NB4 (cell line): ENCODE measurements at regions not wholly inside any gene's neighbourhood (a gene's known extent, or its start where the extent isn't known, plus 50 kb on each side); places are given as distances from the start of the nearest gene placed in this dataset.

ENCODE experiments used
- DNase-seq: peaks from one replicate; pipeline ENCODE4 v3.0.0; 2010; ENCODE audit warnings: low read depth
- H3K4me3 ChIP-seq: one replicate; pipeline ENCODE4 v1.5.1; 2011; ENCODE audit warnings: mild to moderate bottlenecking, low read depth, low read length, moderate library complexity
- MYC ChIP-seq: IDR thresholded peaks from 2 replicates; pipeline ENCODE4 v1.6.1; 2011; ENCODE audit warnings: low read depth, low read length
- POLR2A ChIP-seq: IDR thresholded peaks from 2 replicates; pipeline ENCODE4 v1.6.1; 2011; ENCODE audit warnings: mild to moderate bottlenecking; ENCODE audit not compliant: insufficient read length; ENCODE audit errors: extremely low read depth
- TF ChIP-seq, protein P1 (sequence below): IDR thresholded peaks from one replicate; pipeline ENCODE4 v1.5.1; 2012; ENCODE audit warnings: low read depth, low read length
- TF ChIP-seq, protein P2 (sequence below): IDR thresholded peaks from 2 replicates; pipeline ENCODE4 v1.6.1; 2011; ENCODE audit warnings: low read depth, low read length

DNA sequence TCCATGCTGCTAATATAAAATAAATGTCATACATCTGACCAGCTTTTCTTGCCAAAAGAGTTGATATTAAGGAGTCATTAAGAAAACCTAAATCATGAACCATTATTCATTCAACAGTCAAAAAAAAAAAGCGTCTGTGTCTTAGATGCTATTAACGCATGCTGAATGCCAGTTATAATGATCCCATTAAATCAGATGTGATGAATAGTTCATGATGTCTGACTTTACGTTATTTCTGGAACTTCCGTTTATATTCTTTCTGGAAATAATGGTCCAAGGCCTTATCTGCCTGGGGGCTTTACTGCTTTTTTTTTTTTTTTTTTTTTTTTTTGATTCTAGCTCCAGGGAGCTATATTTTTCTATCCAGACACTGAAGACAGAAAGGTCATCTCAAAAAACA lies 877.1 kb downstream of the HACE1 start:
- TF ChIP-seq POLR2A (no peak), MYC (no peak)
- TF ChIP-seq, protein P1, sequence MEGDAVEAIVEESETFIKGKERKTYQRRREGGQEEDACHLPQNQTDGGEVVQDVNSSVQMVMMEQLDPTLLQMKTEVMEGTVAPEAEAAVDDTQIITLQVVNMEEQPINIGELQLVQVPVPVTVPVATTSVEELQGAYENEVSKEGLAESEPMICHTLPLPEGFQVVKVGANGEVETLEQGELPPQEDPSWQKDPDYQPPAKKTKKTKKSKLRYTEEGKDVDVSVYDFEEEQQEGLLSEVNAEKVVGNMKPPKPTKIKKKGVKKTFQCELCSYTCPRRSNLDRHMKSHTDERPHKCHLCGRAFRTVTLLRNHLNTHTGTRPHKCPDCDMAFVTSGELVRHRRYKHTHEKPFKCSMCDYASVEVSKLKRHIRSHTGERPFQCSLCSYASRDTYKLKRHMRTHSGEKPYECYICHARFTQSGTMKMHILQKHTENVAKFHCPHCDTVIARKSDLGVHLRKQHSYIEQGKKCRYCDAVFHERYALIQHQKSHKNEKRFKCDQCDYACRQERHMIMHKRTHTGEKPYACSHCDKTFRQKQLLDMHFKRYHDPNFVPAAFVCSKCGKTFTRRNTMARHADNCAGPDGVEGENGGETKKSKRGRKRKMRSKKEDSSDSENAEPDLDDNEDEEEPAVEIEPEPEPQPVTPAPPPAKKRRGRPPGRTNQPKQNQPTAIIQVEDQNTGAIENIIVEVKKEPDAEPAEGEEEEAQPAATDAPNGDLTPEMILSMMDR, result no peak
- TF ChIP-seq, protein P2, sequence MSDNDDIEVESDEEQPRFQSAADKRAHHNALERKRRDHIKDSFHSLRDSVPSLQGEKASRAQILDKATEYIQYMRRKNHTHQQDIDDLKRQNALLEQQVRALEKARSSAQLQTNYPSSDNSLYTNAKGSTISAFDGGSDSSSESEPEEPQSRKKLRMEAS, result no peak
- H3K4me3 ChIP-seq, result no peak overlapping the region
- no peak for DNase-seq

DNA sequence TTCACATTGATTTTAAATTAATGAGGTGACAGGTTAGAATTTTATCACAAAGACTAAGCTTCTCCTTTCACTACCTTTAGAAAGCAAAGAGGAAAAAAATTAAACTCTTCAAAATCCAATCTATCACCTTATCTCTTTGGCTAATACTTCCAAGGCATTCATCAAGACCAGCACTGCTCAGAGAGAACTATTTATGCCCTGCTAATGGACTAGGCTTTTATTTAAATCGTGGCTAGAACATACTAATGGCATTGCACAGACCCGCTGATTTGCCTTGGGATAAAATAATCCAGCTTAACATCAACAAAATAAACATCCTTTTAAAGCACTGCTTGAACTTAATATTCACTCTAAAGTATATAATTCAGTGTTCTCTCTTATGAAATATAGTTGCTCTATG lies 880.4 kb downstream of the HACE1 start:
- H3K4me3 ChIP-seq, result no peak overlapping the region
- DNase-seq, result no peak
- no peak for TF ChIP-seq MYC
- TF ChIP-seq, protein P2, result no peak
- TF ChIP-seq, protein P1, result no peak
- TF ChIP-seq POLR2A, result no peak

DNA sequence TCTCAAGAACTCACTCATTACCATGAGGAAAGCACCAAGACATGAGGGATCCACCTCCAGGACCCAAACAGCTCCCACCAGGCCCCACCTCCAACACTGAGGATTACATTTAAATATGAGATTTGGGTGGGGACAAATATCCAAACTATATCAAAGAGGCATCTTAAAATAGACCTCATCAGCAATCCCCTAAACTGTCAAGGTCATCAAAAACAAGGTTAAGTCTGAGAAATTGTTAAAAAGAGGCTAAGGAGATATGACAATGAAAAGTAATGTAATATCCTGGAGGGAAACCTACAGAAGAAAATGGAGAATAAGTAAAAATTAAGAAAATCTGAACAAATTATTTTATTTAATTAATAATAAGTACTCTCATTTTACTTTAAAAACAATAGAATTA lies 922.3 kb downstream of the HACE1 start:
- TF ChIP-seq MYC (no peak), POLR2A (no peak)
- TF ChIP-seq, protein P1, result no peak
- TF ChIP-seq, protein P2, result no peak
- H3K4me3 ChIP-seq, result no peak overlapping the region

DNA sequence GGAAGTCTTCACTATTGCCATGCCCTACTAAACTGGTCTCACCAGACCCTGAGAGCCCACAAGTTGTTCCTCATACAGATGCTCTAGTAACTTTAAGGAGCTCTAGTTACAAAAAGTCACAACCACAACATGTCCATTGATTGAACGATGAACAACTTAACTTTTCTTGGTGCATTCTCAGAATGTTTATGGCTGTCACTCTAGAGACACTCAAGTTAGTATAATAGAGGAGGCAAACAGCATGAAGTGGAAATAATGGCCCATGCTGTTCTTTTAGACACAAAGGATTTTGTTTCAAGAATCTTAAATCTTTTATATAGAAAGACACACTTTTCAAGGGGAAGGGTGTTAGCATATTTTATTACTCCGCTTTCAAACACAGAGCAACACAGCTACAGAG lies 934.4 kb downstream of the HACE1 start:
- no peak overlapping the region for H3K4me3 ChIP-seq
- no peak for DNase-seq
- TF ChIP-seq MYC (no peak), POLR2A (no peak)
- TF ChIP-seq, protein P1, result no peak
- TF ChIP-seq, protein P2, result no peak

More for the DNA sequence above, 922.3 kb downstream of the HACE1 start:
- no peak for DNase-seq

DNA sequence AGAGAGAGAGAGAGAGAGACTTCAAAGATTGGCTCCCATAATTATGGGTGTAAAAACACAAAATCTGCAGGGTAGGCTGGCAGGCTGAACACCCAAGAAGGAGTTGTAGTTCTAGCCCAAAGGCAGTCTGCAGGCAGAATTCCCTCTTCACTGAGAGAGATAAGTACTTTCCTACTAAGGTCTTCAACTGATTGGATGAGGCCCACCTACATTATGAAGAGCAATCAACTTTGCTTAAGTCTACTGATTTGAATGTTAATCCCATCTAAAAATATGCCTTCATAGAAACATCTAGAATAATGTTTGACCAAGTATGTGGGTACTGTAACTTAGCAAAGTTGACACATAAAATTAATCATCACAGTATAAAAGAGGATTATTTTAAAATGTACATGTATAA lies 949.7 kb downstream of the HACE1 start:
- no peak overlapping the region for H3K4me3 ChIP-seq
- TF ChIP-seq POLR2A (no peak), MYC (no peak)
- TF ChIP-seq, protein P2, result no peak
- TF ChIP-seq, protein P1, result no peak
- DNase-seq, result no peak

DNA sequence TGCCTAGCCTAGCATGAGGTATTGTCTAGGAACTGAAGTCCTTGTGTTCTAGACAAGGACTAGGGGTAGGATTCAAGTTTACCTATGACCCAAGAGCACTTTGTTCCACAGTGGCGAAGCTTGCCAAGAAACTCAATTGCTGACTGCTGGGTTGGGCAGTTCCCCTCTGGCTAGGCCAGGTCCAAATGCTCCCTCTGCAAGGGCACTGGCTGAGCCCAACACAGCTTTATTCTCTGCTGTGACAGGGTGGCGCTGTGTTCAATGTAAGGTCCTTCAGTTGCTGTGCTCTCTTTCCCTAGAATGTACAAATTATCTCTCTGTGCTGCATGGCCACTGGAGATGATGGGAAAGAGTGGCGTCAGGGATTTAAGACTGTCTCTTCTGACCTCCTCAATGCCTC lies 950.8 kb downstream of the HACE1 start:
- no peak overlapping the region for H3K4me3 ChIP-seq
- DNase-seq, result no peak
- TF ChIP-seq, protein P1, result no peak
- no peak for TF ChIP-seq POLR2A
- TF ChIP-seq MYC, result no peak
- TF ChIP-seq, protein P2, result no peak
